ENCODE measurements at regions not wholly inside any gene's neighbourhood (a gene's known extent, or its start where the extent isn't known, plus 50 kb on each side); places are given as distances from the start of the nearest gene placed in this dataset.
"Not testable (repeated sequence)": the region's sequence is repeated elsewhere in the genome, so short reads cannot be mapped to it uniquely, and the experiment has no call there.

DNA sequence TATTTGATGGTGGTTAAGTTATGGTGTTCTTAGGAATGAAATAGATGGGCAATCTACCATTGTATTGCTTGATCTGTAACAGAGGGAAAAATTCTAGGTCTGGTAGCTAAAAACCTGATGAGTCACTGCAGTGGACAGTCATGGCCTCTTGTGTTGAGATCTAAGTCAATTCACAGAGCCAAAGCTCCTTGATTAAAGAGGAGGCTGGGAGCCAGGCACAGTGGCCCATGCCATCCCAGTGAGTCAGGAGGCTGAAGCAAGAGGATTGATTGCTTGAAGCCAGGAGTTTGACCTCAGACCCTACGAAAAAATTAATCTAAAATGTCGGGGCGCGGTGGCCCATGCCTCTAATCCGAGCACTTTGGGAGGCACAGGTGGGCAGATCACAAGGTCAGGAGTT, 67.1 kb upstream of the KPNA3 start:
- DNase-seq (ENCODE audit: low spot score) = peak; percentile 68

- peak; percentile 78 for DNase-seq (ENCODE audit: low spot score)
Observed at GRCh38 chr13:49858178-49858856, 65.8 kb upstream of the KPNA3 start.

GRCh38 chr13:49855930-49856329, 63.4 kb upstream of the KPNA3 start:
- DNase-seq (ENCODE audit: low spot score) = no peak

- no peak for DNase-seq (ENCODE audit: low spot score)
Observed at GRCh38 chr13:49853535-49853934, 61.1 kb upstream of the KPNA3 start.

- DNase-seq (ENCODE audit: low spot score) = not testable (repeated sequence)
Observed at GRCh38 chr13:49852460-49852859, 60.0 kb upstream of the KPNA3 start.

DNA sequence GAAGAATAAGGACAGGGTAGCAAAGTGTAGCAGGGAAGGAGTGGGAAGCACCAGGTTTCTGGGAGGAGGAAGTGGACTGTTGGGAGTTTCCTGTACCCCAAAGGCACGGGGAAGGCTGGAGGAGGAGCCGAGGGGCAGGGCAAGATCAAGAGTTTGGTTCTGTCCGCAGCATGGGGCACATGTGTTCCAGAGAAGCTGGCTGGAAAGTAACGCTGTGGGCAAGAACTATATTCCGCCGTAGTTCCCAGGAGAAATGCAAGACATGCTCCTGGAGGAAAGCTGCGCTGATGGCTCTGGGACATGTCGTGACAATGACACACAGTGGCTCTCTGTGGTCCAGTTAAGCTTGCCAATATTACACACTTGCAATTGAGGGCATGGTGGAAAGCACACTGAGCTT, 51.7 kb upstream of the KPNA3 start:
- no peak for DNase-seq (ENCODE audit: low spot score)
